GM12872 (cell line): ENCODE measurements at regions not wholly inside any gene's neighbourhood (a gene's known extent, or its start where the extent isn't known, plus 50 kb on each side); places are given as distances from the start of the nearest gene placed in this dataset.

Experiments
- CTCF ChIP-seq: IDR thresholded peaks from 3 replicates; pipeline ENCODE4 v1.5.1; 2011; ENCODE audit warnings: low read depth, mild to moderate bottlenecking, low read length, moderate library complexity; ENCODE audit not compliant: insufficient read depth

GRCh38 chr13:91031508-91031907 is 316.0 kb upstream of the MIR17HG start:
- TF ChIP-seq CTCF, result no peak

- no peak for TF ChIP-seq CTCF
Measured at GRCh38 chr13:91032104-91032503, 315.4 kb upstream of the MIR17HG start.

- TF ChIP-seq CTCF, result no peak
Measured at GRCh38 chr13:91036886-91037285, 310.6 kb upstream of the MIR17HG start.

- no peak for TF ChIP-seq CTCF
Measured at GRCh38 chr13:91042870-91043269, 304.6 kb upstream of the MIR17HG start.

- TF ChIP-seq CTCF, result peak; percentile 35; the same call in 2 of the 3 replicates
Measured at GRCh38 chr13:91045351-91046034, 302.0 kb upstream of the MIR17HG start.

- TF ChIP-seq CTCF, result no peak
Measured at GRCh38 chr13:91046715-91047327, 300.7 kb upstream of the MIR17HG start.

- TF ChIP-seq CTCF, result no peak
Measured at GRCh38 chr13:91050970-91051369, 296.5 kb upstream of the MIR17HG start.
